Progenitor cell of endocrine pancreas (in vitro differentiated cells): ENCODE measurements at regions not wholly inside any gene's neighbourhood (a gene's known extent, or its start where the extent isn't known, plus 50 kb on each side); places are given as distances from the start of the nearest gene placed in this dataset.

Experiments
- DNase-seq: peaks from one replicate; pipeline ENCODE4 v3.0.0; 2021; ENCODE audit warnings: low spot score; ENCODE audit not compliant: unreplicated experiment
- H3K27ac Mint-ChIP-seq: 2 replicates; pipeline ENCODE4 v1.8.0; 2021; ENCODE audit warnings: mild to moderate bottlenecking, moderate library complexity, mixed read lengths
- H3K27me3 Mint-ChIP-seq: 2 replicates; pipeline ENCODE4 v1.8.0; 2021; ENCODE audit warnings: mixed read lengths
- H3K36me3 Mint-ChIP-seq: 2 replicates; pipeline ENCODE4 v1.8.0; 2022; ENCODE audit warnings: mixed read lengths; ENCODE audit not compliant: insufficient read depth
- H3K4me1 Mint-ChIP-seq: 2 replicates; pipeline ENCODE4 v1.8.0; 2021; ENCODE audit warnings: low read depth, mixed read lengths
- H3K4me3 Mint-ChIP-seq: 2 replicates; pipeline ENCODE4 v1.8.0; 2021; ENCODE audit warnings: low read depth, mild to moderate bottlenecking, moderate library complexity, mixed read lengths
- H3K9me3 Mint-ChIP-seq: 2 replicates; pipeline ENCODE4 v1.8.0; 2021; ENCODE audit warnings: low read depth, mixed read lengths
- TF ChIP-seq, protein P1 (sequence below): fragments of 200-600 bp; sonication (generic); IDR thresholded peaks from one replicate; pipeline ENCODE4 v1.5.0; 2021; ENCODE audit warnings: antibody characterized with exemption, mild to moderate bottlenecking; ENCODE audit not compliant: unreplicated experiment

GRCh38 chr21:19935467-19935866 is 1062.7 kb upstream of the NCAM2 start:
- Mint-ChIP-seq H3K4me1 (no peaks in the 10 kb centered on the region), H3K9me3 (no peaks in the 10 kb centered on the region), H3K27me3 (no peaks in the 10 kb centered on the region), H3K27ac (no peak overlapping the region), H3K36me3 (no peaks in the 10 kb centered on the region), H3K4me3 (no peak overlapping the region)
- no peak for DNase-seq
- TF ChIP-seq, protein P1, sequence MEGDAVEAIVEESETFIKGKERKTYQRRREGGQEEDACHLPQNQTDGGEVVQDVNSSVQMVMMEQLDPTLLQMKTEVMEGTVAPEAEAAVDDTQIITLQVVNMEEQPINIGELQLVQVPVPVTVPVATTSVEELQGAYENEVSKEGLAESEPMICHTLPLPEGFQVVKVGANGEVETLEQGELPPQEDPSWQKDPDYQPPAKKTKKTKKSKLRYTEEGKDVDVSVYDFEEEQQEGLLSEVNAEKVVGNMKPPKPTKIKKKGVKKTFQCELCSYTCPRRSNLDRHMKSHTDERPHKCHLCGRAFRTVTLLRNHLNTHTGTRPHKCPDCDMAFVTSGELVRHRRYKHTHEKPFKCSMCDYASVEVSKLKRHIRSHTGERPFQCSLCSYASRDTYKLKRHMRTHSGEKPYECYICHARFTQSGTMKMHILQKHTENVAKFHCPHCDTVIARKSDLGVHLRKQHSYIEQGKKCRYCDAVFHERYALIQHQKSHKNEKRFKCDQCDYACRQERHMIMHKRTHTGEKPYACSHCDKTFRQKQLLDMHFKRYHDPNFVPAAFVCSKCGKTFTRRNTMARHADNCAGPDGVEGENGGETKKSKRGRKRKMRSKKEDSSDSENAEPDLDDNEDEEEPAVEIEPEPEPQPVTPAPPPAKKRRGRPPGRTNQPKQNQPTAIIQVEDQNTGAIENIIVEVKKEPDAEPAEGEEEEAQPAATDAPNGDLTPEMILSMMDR, result no peak

- no peak overlapping the region for H3K4me3 Mint-ChIP-seq
- H3K36me3 Mint-ChIP-seq, result no peaks in the 10 kb centered on the region
- TF ChIP-seq, protein P1, result no peak
- no peak for DNase-seq
- no peak overlapping the region for H3K27ac Mint-ChIP-seq
- H3K4me1 Mint-ChIP-seq, result no peaks in the 10 kb centered on the region
- no peaks in the 10 kb centered on the region for H3K9me3 Mint-ChIP-seq
- no peaks in the 10 kb centered on the region for H3K27me3 Mint-ChIP-seq
Observed at GRCh38 chr21:19937619-19938018, 1060.6 kb upstream of the NCAM2 start.

DNA sequence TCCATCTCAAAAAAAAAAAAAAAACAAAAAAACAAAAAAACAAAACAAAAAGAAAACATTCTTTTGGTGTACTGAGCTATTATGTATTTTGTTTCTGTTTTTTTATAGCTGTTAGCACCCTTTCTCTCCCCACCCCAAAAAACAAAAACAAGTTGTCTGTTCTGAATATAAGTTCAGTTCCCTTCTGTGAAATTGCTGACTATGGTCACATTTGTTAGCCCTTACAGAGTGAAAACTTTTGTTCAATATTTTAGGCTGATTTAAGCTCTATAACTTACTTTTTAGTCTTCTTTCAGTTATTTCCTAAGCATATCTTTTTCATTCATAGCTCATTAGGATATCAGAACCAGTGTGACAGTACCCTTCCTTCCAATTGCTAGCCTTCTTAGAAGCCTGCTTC is 1056.6 kb upstream of the NCAM2 start:
- no peak overlapping the region for H3K27ac Mint-ChIP-seq
- H3K4me3 Mint-ChIP-seq, result no peak overlapping the region
- DNase-seq, result no peak
- no peaks in the 10 kb centered on the region for H3K9me3 Mint-ChIP-seq
- H3K4me1 Mint-ChIP-seq, result no peaks in the 10 kb centered on the region
- H3K36me3 Mint-ChIP-seq, result no peaks in the 10 kb centered on the region
- TF ChIP-seq, protein P1, result no peak
- no peaks in the 10 kb centered on the region for H3K27me3 Mint-ChIP-seq

DNA sequence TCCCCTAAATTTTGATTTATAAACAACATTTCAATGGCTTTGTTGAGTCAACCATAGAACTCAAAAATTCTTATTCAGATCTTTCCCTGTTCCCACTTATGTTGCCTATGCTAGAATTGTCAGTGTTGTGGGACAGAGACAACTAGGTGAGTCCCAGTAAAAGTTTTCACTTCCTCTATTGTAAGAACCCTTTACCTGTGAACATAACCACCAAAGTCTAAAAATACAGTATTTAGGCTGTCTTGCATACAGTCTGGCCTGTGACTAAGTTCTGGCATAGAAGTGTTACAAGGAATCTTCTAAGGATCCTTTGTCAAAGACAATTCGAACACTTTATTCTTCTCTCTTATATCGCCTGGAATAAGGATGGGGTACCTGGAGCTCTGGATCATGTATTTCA is 1047.9 kb upstream of the NCAM2 start:
- no peak overlapping the region for H3K27ac Mint-ChIP-seq
- no peaks in the 10 kb centered on the region for H3K36me3 Mint-ChIP-seq
- DNase-seq, result no peak
- H3K9me3 Mint-ChIP-seq, result peaks cover 3% of the 10 kb centered on the region
- H3K4me1 Mint-ChIP-seq, result no peaks in the 10 kb centered on the region
- no peak overlapping the region for H3K4me3 Mint-ChIP-seq
- H3K27me3 Mint-ChIP-seq, result no peaks in the 10 kb centered on the region
- TF ChIP-seq, protein P1, result no peak

GRCh38 chr21:19969156-19969555 is 1029.1 kb upstream of the NCAM2 start:
- DNase-seq, result no peak
- H3K27me3 Mint-ChIP-seq, result no peaks in the 10 kb centered on the region
- H3K4me3 Mint-ChIP-seq, result no peak overlapping the region
- H3K9me3 Mint-ChIP-seq, result peaks cover 3% of the 10 kb centered on the region
- TF ChIP-seq, protein P1, result no peak
- H3K27ac Mint-ChIP-seq, result no peak overlapping the region
- no peaks in the 10 kb centered on the region for H3K4me1 Mint-ChIP-seq
- H3K36me3 Mint-ChIP-seq, result no peaks in the 10 kb centered on the region
